ENCODE measurements at regions not wholly inside any gene's neighbourhood (a gene's known extent, or its start where the extent isn't known, plus 50 kb on each side); places are given as distances from the start of the nearest gene placed in this dataset.

DNA sequence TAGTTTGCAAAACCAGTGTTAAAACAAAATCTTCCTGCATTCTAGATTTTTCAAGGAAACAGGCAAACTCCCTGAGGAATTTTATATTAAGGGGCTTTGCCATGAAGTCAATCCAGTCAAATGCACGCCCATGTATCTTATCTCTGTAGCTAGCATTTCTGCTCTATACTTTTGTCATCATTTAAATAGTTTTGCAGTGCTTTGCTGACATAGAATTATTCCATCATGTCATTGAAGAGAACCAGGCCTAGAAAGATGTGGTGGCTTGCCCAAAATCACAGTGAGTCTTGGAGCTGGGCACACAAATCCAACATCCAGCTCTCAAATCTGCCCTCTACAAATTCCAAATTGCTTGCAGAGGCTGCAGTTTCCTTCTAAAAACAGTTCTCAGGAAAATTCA lies 66.7 kb upstream of the LNX1 start:
- Histone ChIP-seq H3K9me2 (ENCODE audit: insufficient read depth, low read length) (no peaks in the 10 kb centered on the region), H3K4me2 (ENCODE audit: low read length) (no peak overlapping the region), H3K4me3 (ENCODE audit: low read length) (no peak overlapping the region), H3K9ac (ENCODE audit: low read length) (no peak overlapping the region), H3K27ac (ENCODE audit: low read length) (no peak overlapping the region), H3K9me3 (ENCODE audit: low read length) (no peaks in the 10 kb centered on the region), H4K20me1 (ENCODE audit: insufficient read depth) (no peaks in the 10 kb centered on the region), H3F3A (ENCODE audit: insufficient read depth, low read length, poor library complexity, severe bottlenecking) (no peaks in the 10 kb centered on the region), H2AFZ (ENCODE audit: low read depth, low read length) (no peak overlapping the region), H3K27me3 (ENCODE audit: insufficient read depth, low read depth, low read length) (no peaks in the 10 kb centered on the region), H3K79me2 (replicated peaks; ENCODE audit: insufficient read depth, low read length) (no peaks in the 10 kb centered on the region), H3K36me3 (ENCODE audit: insufficient read depth, low read length) (no peaks in the 10 kb centered on the region)
- TF ChIP-seq TAF1 (IDR thresholded peaks at IDR 0.05; ENCODE audit: low read depth) (no peak), POLR2AphosphoS5 (IDR thresholded peaks at IDR 0.05) (no peak), EZH2 (IDR thresholded peaks at IDR 0.05; ENCODE audit: borderline replicate concordance, insufficient read depth, low read length, poor library complexity, severe bottlenecking) (no peak), EP300 (conservative IDR thresholded peaks at IDR 0.05; ENCODE audit: poor library complexity, severe bottlenecking) (no peak), SMC3 (conservative IDR thresholded peaks at IDR 0.05; ENCODE audit: poor library complexity) (no peak), RAD21 (conservative IDR thresholded peaks at IDR 0.05) (no peak), MXI1 (conservative IDR thresholded peaks at IDR 0.05; ENCODE audit: poor library complexity, severe bottlenecking) (no peak)
- TF ChIP-seq, protein P1, sequence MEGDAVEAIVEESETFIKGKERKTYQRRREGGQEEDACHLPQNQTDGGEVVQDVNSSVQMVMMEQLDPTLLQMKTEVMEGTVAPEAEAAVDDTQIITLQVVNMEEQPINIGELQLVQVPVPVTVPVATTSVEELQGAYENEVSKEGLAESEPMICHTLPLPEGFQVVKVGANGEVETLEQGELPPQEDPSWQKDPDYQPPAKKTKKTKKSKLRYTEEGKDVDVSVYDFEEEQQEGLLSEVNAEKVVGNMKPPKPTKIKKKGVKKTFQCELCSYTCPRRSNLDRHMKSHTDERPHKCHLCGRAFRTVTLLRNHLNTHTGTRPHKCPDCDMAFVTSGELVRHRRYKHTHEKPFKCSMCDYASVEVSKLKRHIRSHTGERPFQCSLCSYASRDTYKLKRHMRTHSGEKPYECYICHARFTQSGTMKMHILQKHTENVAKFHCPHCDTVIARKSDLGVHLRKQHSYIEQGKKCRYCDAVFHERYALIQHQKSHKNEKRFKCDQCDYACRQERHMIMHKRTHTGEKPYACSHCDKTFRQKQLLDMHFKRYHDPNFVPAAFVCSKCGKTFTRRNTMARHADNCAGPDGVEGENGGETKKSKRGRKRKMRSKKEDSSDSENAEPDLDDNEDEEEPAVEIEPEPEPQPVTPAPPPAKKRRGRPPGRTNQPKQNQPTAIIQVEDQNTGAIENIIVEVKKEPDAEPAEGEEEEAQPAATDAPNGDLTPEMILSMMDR (IDR thresholded peaks at IDR 0.05; ENCODE audit: poor library complexity, severe bottlenecking): no peak
- TF ChIP-seq, protein P2, sequence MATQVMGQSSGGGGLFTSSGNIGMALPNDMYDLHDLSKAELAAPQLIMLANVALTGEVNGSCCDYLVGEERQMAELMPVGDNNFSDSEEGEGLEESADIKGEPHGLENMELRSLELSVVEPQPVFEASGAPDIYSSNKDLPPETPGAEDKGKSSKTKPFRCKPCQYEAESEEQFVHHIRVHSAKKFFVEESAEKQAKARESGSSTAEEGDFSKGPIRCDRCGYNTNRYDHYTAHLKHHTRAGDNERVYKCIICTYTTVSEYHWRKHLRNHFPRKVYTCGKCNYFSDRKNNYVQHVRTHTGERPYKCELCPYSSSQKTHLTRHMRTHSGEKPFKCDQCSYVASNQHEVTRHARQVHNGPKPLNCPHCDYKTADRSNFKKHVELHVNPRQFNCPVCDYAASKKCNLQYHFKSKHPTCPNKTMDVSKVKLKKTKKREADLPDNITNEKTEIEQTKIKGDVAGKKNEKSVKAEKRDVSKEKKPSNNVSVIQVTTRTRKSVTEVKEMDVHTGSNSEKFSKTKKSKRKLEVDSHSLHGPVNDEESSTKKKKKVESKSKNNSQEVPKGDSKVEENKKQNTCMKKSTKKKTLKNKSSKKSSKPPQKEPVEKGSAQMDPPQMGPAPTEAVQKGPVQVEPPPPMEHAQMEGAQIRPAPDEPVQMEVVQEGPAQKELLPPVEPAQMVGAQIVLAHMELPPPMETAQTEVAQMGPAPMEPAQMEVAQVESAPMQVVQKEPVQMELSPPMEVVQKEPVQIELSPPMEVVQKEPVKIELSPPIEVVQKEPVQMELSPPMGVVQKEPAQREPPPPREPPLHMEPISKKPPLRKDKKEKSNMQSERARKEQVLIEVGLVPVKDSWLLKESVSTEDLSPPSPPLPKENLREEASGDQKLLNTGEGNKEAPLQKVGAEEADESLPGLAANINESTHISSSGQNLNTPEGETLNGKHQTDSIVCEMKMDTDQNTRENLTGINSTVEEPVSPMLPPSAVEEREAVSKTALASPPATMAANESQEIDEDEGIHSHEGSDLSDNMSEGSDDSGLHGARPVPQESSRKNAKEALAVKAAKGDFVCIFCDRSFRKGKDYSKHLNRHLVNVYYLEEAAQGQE (IDR thresholded peaks at IDR 0.05; ENCODE audit: borderline replicate concordance): no peak

DNA sequence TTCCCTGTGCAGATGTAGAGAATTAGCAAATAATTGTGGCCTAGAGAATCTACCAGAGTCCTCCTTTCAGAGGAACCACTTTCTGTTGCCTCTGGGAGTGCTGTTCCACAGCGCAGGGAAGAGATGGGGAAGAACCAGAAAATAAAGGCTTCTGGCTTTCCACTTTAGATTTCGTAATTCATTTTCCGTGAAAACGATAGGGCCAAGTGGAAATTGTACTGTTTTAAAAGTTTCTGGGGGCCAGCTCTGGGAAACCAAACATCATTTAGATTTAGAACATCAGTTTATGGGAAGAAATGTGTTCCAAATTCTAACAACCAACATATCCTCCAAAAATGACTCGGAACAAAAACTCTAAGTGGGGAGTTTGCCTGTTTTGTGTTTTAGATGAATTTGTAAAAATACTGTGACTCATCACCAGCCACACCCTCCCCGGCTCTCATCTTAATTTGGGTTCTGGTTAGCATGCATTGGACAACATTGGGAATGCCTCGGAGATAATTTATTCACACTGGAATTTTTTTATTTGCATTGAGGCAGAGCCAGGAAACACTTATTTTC lies 65.2 kb upstream of the LNX1 start:
- Histone ChIP-seq H3K9me3 (ENCODE audit: low read length) (no peaks in the 10 kb centered on the region), H3K9me2 (ENCODE audit: insufficient read depth, low read length) (no peaks in the 10 kb centered on the region), H3K27me3 (ENCODE audit: insufficient read depth, low read depth, low read length) (no peaks in the 10 kb centered on the region), H4K20me1 (ENCODE audit: insufficient read depth) (no peaks in the 10 kb centered on the region), H3F3A (ENCODE audit: insufficient read depth, low read length, poor library complexity, severe bottlenecking) (no peaks in the 10 kb centered on the region), H3K9ac (ENCODE audit: low read length) (no peak overlapping the region), H3K27ac (ENCODE audit: low read length) (no peak overlapping the region), H3K4me3 (ENCODE audit: low read length) (no peak overlapping the region), H2AFZ (ENCODE audit: low read depth, low read length) (no peak overlapping the region), H3K36me3 (ENCODE audit: insufficient read depth, low read length) (no peaks in the 10 kb centered on the region), H3K4me2 (ENCODE audit: low read length) (no peak overlapping the region), H3K79me2 (replicated peaks; ENCODE audit: insufficient read depth, low read length) (no peaks in the 10 kb centered on the region)
- TF ChIP-seq EZH2 (IDR thresholded peaks at IDR 0.05; ENCODE audit: borderline replicate concordance, insufficient read depth, low read length, poor library complexity, severe bottlenecking) (no peak), RAD21 (conservative IDR thresholded peaks at IDR 0.05) (no peak), TAF1 (IDR thresholded peaks at IDR 0.05; ENCODE audit: low read depth) (no peak), MXI1 (conservative IDR thresholded peaks at IDR 0.05; ENCODE audit: poor library complexity, severe bottlenecking) (no peak), EP300 (conservative IDR thresholded peaks at IDR 0.05; ENCODE audit: poor library complexity, severe bottlenecking) (no peak), POLR2AphosphoS5 (IDR thresholded peaks at IDR 0.05) (no peak), SMC3 (conservative IDR thresholded peaks at IDR 0.05; ENCODE audit: poor library complexity) (no peak)
- TF ChIP-seq, protein P1 (IDR thresholded peaks at IDR 0.05; ENCODE audit: poor library complexity, severe bottlenecking): no peak
- TF ChIP-seq, protein P2 (IDR thresholded peaks at IDR 0.05; ENCODE audit: borderline replicate concordance): no peak
